Endothelial cell of umbilical vein (primary cell): ENCODE measurements at regions not wholly inside any gene's neighbourhood (a gene's known extent, or its start where the extent isn't known, plus 50 kb on each side); places are given as distances from the start of the nearest gene placed in this dataset.

ENCODE experiments used
- CTCF ChIP-seq, 2 donors: IDR thresholded peaks; 1 replicate in 1 of 2; 2 replicates in 1 of 2; pipeline ENCODE4 v1.5.1; 2011; ENCODE audit warnings: low read length in 2 of 2, mild to moderate bottlenecking in 2 of 2, moderate library complexity in 2 of 2, control low read depth in 1 of 2, inconsistent platforms in 1 of 2, low read depth in 1 of 2; ENCODE audit not compliant: insufficient read depth in 1 of 2; ENCODE audit errors: extremely low read depth in 1 of 2
- EZH2 ChIP-seq: IDR thresholded peaks from 2 replicates; pipeline ENCODE4 v1.6.1; 2012; ENCODE audit warnings: borderline replicate concordance, low read depth, mild to moderate bottlenecking, moderate library complexity, low read length, inconsistent platforms; ENCODE audit not compliant: severe bottlenecking
- FOS ChIP-seq: IDR thresholded peaks from 2 replicates; pipeline ENCODE4 v1.6.1; 2011; ENCODE audit warnings: mild to moderate bottlenecking, low read length, moderate library complexity, borderline replicate concordance; ENCODE audit not compliant: insufficient read depth
- GATA2 ChIP-seq: IDR thresholded peaks from 2 replicates; pipeline ENCODE4 v1.7.0; 2011; ENCODE audit warnings: low read depth, mild to moderate bottlenecking, moderate library complexity, mixed read lengths, low read length; ENCODE audit not compliant: insufficient read length, insufficient read depth
- JUN ChIP-seq: IDR thresholded peaks from 2 replicates; pipeline ENCODE4 v1.6.1; 2011; ENCODE audit warnings: borderline replicate concordance, low read depth; ENCODE audit not compliant: insufficient read length, insufficient read depth
- MYC ChIP-seq: IDR thresholded peaks from one replicate; pipeline ENCODE4 v1.6.1; 2011; ENCODE audit warnings: mild to moderate bottlenecking, low read depth, low read length
- POLR2A ChIP-seq: IDR thresholded peaks from 2 replicates; pipeline ENCODE4 v1.6.1; 2012; ENCODE audit warnings: low read depth, mild to moderate bottlenecking, control low read depth, low read length
- POLR2AphosphoS5 ChIP-seq: IDR thresholded peaks from 2 replicates; pipeline ENCODE4 v1.6.1; 2012; ENCODE audit warnings: low read depth, mild to moderate bottlenecking, control low read depth, low read length, moderate library complexity; ENCODE audit not compliant: insufficient read depth
- TF ChIP-seq, protein P1 (sequence below): IDR thresholded peaks from 2 replicates; pipeline ENCODE4 v1.6.1; 2011; ENCODE audit not compliant: insufficient read depth, insufficient read length

- no peak for TF ChIP-seq POLR2A
- TF ChIP-seq GATA2, result no peak
- no peak for TF ChIP-seq EZH2
- no peak for TF ChIP-seq JUN
- TF ChIP-seq, protein P1, sequence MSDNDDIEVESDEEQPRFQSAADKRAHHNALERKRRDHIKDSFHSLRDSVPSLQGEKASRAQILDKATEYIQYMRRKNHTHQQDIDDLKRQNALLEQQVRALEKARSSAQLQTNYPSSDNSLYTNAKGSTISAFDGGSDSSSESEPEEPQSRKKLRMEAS, result no peak
- no peak for TF ChIP-seq CTCF (IDR thresholded peaks at IDR 0.05; ENCODE audit: extremely low read depth in 1 of 2, insufficient read depth in 1 of 2, low read depth in 1 of 2, low read length in 2 of 2)
- TF ChIP-seq MYC, result no peak
- TF ChIP-seq POLR2AphosphoS5, result no peak
- TF ChIP-seq FOS, result no peak
These were observed 72.8 kb upstream of the TWIST2 start for GRCh38 chr2:238774980-238775509.
